NCI-H2196 treated with DMSO at 0.1 percent for 48 hours (cell line): ENCODE measurements at regions not wholly inside any gene's neighbourhood (a gene's known extent, or its start where the extent isn't known, plus 50 kb on each side); places are given as distances from the start of the nearest gene placed in this dataset.
"Not testable (repeated sequence)": the region's sequence is repeated elsewhere in the genome, so short reads cannot be mapped to it uniquely, and the experiment has no call there.

Experiments
- DNase-seq: peaks from one replicate; lab custom pipeline; 2025; ENCODE audit not compliant: unreplicated experiment; lab: John Stamatoyannopoulos, UW

- not testable (repeated sequence) for DNase-seq
Measured at GRCh38 chr7:76926416-76926815, 105.7 kb downstream of the SPDYE17 start.

GRCh38 chr7:76924756-76925155 is 107.4 kb downstream of the SPDYE17 start:
- DNase-seq = not testable (repeated sequence)

GRCh38 chr7:76918619-76919018 is 113.5 kb downstream of the SPDYE17 start:
- not testable (repeated sequence) for DNase-seq

- not testable (repeated sequence) for DNase-seq
Measured at GRCh38 chr7:76914361-76914760, 117.8 kb downstream of the SPDYE17 start.

GRCh38 chr7:76912011-76912814 is 119.9 kb downstream of the SPDYE17 start:
- DNase-seq = not testable (repeated sequence)

GRCh38 chr7:76904688-76905087 is 127.5 kb downstream of the SPDYE17 start:
- not testable (repeated sequence) for DNase-seq

- not testable (repeated sequence) for DNase-seq
Measured at GRCh38 chr7:76901944-76902710, 130.0 kb downstream of the SPDYE17 start.

GRCh38 chr7:76898807-76899206 is 133.4 kb downstream of the SPDYE17 start:
- not testable (repeated sequence) for DNase-seq

GRCh38 chr7:76897007-76897406 is 135.2 kb downstream of the SPDYE17 start:
- not testable (repeated sequence) for DNase-seq

- DNase-seq = not testable (repeated sequence)
Measured at GRCh38 chr7:76895696-76896095, 136.5 kb downstream of the SPDYE17 start.

GRCh38 chr7:76891771-76892170 is 140.4 kb downstream of the SPDYE17 start:
- DNase-seq = not testable (repeated sequence)

GRCh38 chr7:76879733-76880288 is 152.3 kb downstream of the SPDYE17 start:
- not testable (repeated sequence) for DNase-seq

GRCh38 chr7:76875760-76876159 is 156.4 kb downstream of the SPDYE17 start:
- not testable (repeated sequence) for DNase-seq

GRCh38 chr7:76870504-76870808 is 161.7 kb downstream of the SPDYE17 start:
- not testable (repeated sequence) for DNase-seq

GRCh38 chr7:76867364-76867889 is 164.7 kb downstream of the SPDYE17 start:
- not testable (repeated sequence) for DNase-seq

- not testable (repeated sequence) for DNase-seq
Measured at GRCh38 chr7:76863150-76863773, 168.9 kb downstream of the SPDYE17 start.

GRCh38 chr7:76862241-76862640 is 169.9 kb downstream of the SPDYE17 start:
- DNase-seq = not testable (repeated sequence)

- not testable (repeated sequence) for DNase-seq
Measured at GRCh38 chr7:76859933-76860332, 172.2 kb downstream of the SPDYE17 start.

GRCh38 chr7:76854631-76855030 is 177.5 kb downstream of the SPDYE17 start:
- not testable (repeated sequence) for DNase-seq

- not testable (repeated sequence) for DNase-seq
Measured at GRCh38 chr7:76852787-76853584, 179.2 kb downstream of the SPDYE17 start.
